Tibial nerve (tissue), 4 donors: ENCODE measurements at regions not wholly inside any gene's neighbourhood (a gene's known extent, or its start where the extent isn't known, plus 50 kb on each side); places are given as distances from the start of the nearest gene placed in this dataset.

Experiments used
- CTCF ChIP-seq, 5 experiments: fragments of 200-600 bp in 3 of 5; fragments of 450-650 bp in 2 of 5; sonication (generic) in 3 of 5; IDR thresholded peaks; one replicate each; pipeline ENCODE4 v1.5.1; 2016 to 2019; ENCODE audit warnings: antibody characterized with exemption in 5 of 5, mild to moderate bottlenecking in 3 of 5, moderate library complexity in 2 of 5
- EP300 ChIP-seq, 2 donors: sonication (generic); formaldehyde crosslinking; IDR thresholded peaks; one replicate each; pipeline ENCODE4 v1.6.1; 2017; ENCODE audit warnings: antibody characterized with exemption in 2 of 2, mild to moderate bottlenecking in 1 of 2
- POLR2A ChIP-seq, 2 donors: fragments of 450-650 bp; IDR thresholded peaks; one replicate each; pipeline ENCODE4 v1.6.1; 2017; ENCODE audit warnings: antibody characterized with exemption in 2 of 2, mild to moderate bottlenecking in 2 of 2, moderate library complexity in 2 of 2

GRCh38 chr3:102741694-102742093 lies 306.9 kb downstream of the ZPLD1 start:
- TF ChIP-seq CTCF (IDR thresholded peaks at IDR 0.05) (no peak), POLR2A (IDR thresholded peaks at IDR 0.05) (no peak), EP300 (IDR thresholded peaks at IDR 0.05) (no peak)
